Gastroesophageal sphincter (tissue), 3 donors: ENCODE measurements at regions not wholly inside any gene's neighbourhood (a gene's known extent, or its start where the extent isn't known, plus 50 kb on each side); places are given as distances from the start of the nearest gene placed in this dataset.

ENCODE experiments used
- CTCF ChIP-seq, 4 experiments: fragments of 200-600 bp in 2 of 4; fragments of 450-650 bp in 2 of 4; sonication (generic) in 1 of 4; IDR thresholded peaks; one replicate each; pipeline ENCODE4 v1.5.1; 2017 to 2019; ENCODE audit warnings: antibody characterized with exemption in 4 of 4, mild to moderate bottlenecking in 2 of 4, moderate library complexity in 2 of 4
- POLR2A ChIP-seq, 2 donors: fragments of 450-650 bp; IDR thresholded peaks; one replicate each; pipeline ENCODE4 v1.6.1; 2017; ENCODE audit warnings: antibody characterized with exemption in 2 of 2, mild to moderate bottlenecking in 2 of 2, moderate library complexity in 1 of 2
- POLR2AphosphoS5 ChIP-seq: sonication (generic); formaldehyde crosslinking; IDR thresholded peaks from one replicate; pipeline ENCODE4 v1.6.1; 2017; ENCODE audit warnings: antibody characterized with exemption

GRCh38 chr12:107475900-107476299 lies 209.7 kb upstream of the PWP1 start:
- TF ChIP-seq CTCF (IDR thresholded peaks at IDR 0.05) (no peak), POLR2AphosphoS5 (no peak), POLR2A (IDR thresholded peaks at IDR 0.05) (no peak)
